ENCODE measurements at regions not wholly inside any gene's neighbourhood (a gene's known extent, or its start where the extent isn't known, plus 50 kb on each side); places are given as distances from the start of the nearest gene placed in this dataset.

DNA sequence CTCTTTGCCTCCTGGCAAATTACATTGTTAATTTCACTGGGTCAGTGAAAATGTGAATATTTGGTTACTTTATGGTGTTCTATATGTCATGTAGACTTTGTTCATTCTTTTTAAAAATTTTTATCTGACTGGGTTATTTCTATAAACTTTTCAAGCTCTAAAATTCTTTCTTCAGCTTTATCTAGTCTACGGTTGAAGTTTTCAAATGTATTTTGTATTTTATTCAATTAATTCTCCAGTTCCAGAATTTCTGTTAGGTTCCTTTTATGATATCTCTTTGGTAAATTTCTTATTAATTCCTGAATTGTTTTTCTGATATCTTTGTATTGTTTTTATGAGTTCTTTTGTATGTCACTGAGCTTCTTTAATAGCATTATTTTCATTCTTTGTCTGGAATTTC, 228.1 kb downstream of the LPIN1 start:
- TF ChIP-seq POLR2A (IDR thresholded peaks at IDR 0.05) (no peak), POLR2AphosphoS5 (IDR thresholded peaks at IDR 0.05; ENCODE audit: insufficient read depth in 1 of 2, low read depth in 1 of 2) (no peak)
- TF ChIP-seq, protein P1, sequence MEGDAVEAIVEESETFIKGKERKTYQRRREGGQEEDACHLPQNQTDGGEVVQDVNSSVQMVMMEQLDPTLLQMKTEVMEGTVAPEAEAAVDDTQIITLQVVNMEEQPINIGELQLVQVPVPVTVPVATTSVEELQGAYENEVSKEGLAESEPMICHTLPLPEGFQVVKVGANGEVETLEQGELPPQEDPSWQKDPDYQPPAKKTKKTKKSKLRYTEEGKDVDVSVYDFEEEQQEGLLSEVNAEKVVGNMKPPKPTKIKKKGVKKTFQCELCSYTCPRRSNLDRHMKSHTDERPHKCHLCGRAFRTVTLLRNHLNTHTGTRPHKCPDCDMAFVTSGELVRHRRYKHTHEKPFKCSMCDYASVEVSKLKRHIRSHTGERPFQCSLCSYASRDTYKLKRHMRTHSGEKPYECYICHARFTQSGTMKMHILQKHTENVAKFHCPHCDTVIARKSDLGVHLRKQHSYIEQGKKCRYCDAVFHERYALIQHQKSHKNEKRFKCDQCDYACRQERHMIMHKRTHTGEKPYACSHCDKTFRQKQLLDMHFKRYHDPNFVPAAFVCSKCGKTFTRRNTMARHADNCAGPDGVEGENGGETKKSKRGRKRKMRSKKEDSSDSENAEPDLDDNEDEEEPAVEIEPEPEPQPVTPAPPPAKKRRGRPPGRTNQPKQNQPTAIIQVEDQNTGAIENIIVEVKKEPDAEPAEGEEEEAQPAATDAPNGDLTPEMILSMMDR (IDR thresholded peaks at IDR 0.05) = no peak
